ENCODE measurements at regions not wholly inside any gene's neighbourhood (a gene's known extent, or its start where the extent isn't known, plus 50 kb on each side); places are given as distances from the start of the nearest gene placed in this dataset.
"Not testable (repeated sequence)": the region's sequence is repeated elsewhere in the genome, so short reads cannot be mapped to it uniquely, and the experiment has no call there.

- FAIRE-seq: no peak
- peak; percentile 1 to 38 for DNase-seq (ENCODE audit: low spot score in 2 of 2)
Observed at GRCh38 chr4:77358315-77358928, 201.4 kb downstream of the CCNG2 start.

- DNase-seq (ENCODE audit: low spot score in 2 of 2): no peak
- no peak for FAIRE-seq
Observed at GRCh38 chr4:77360451-77360850, 203.4 kb downstream of the CCNG2 start.

GRCh38 chr4:77366876-77367275, 209.9 kb downstream of the CCNG2 start:
- FAIRE-seq: not testable (repeated sequence)

GRCh38 chr4:77367638-77368037, 210.6 kb downstream of the CCNG2 start:
- no peak for DNase-seq (ENCODE audit: low spot score in 2 of 2)

More at GRCh38 chr4:77366876-77367275, 209.9 kb downstream of the CCNG2 start:
- DNase-seq (ENCODE audit: low spot score in 2 of 2): not testable (repeated sequence)

GRCh38 chr4:77372375-77372774, 215.4 kb downstream of the CCNG2 start:
- DNase-seq (ENCODE audit: low spot score in 2 of 2) (no peak), FAIRE-seq (no peak)

More at GRCh38 chr4:77367638-77368037, 210.6 kb downstream of the CCNG2 start:
- no peak for FAIRE-seq

GRCh38 chr4:77375866-77376607, 219.0 kb downstream of the CCNG2 start:
- DNase-seq (ENCODE audit: low spot score in 2 of 2) (no peak), FAIRE-seq (no peak)

- no peak for DNase-seq (ENCODE audit: low spot score in 2 of 2)
- FAIRE-seq: no peak
Observed at GRCh38 chr4:77376788-77377460, 219.9 kb downstream of the CCNG2 start.

- FAIRE-seq (no peak), DNase-seq (ENCODE audit: low spot score in 2 of 2) (no peak)
Observed at GRCh38 chr4:77384094-77384493, 221.5 kb upstream of the CXCL13 start.

- DNase-seq (ENCODE audit: low spot score in 2 of 2): peak; percentile 12 to 35
- no peak for FAIRE-seq
Observed at GRCh38 chr4:77385124-77385969, 220.3 kb upstream of the CXCL13 start.

- no peak for FAIRE-seq
- no peak for DNase-seq (ENCODE audit: low spot score in 2 of 2)
Observed at GRCh38 chr4:77393996-77394395, 211.6 kb upstream of the CXCL13 start.

- DNase-seq (ENCODE audit: low spot score in 2 of 2): no peak
- no peak for FAIRE-seq
Observed at GRCh38 chr4:77395481-77395880, 210.1 kb upstream of the CXCL13 start.

GRCh38 chr4:77398256-77398655, 207.4 kb upstream of the CXCL13 start:
- DNase-seq (ENCODE audit: low spot score in 2 of 2): no peak
- no peak for FAIRE-seq

GRCh38 chr4:77399831-77400230, 205.8 kb upstream of the CXCL13 start:
- no peak for DNase-seq (ENCODE audit: low spot score in 2 of 2)
- FAIRE-seq: no peak

- DNase-seq (ENCODE audit: low spot score in 2 of 2) (no peak), FAIRE-seq (no peak)
Observed at GRCh38 chr4:77413766-77414165, 191.9 kb upstream of the CXCL13 start.

GRCh38 chr4:77415689-77416088, 189.9 kb upstream of the CXCL13 start:
- no peak for DNase-seq (ENCODE audit: low spot score in 2 of 2)

GRCh38 chr4:77418333-77418732, 187.3 kb upstream of the CXCL13 start:
- FAIRE-seq (no peak), DNase-seq (ENCODE audit: low spot score in 2 of 2) (no peak)

More at GRCh38 chr4:77415689-77416088, 189.9 kb upstream of the CXCL13 start:
- FAIRE-seq: no peak

- FAIRE-seq (no peak), DNase-seq (ENCODE audit: low spot score in 2 of 2) (no peak)
Observed at GRCh38 chr4:77430847-77431246, 174.8 kb upstream of the CXCL13 start.

- DNase-seq (ENCODE audit: low spot score in 2 of 2) (no peak), FAIRE-seq (no peak)
Observed at GRCh38 chr4:77431546-77431945, 174.1 kb upstream of the CXCL13 start.

- FAIRE-seq: no peak
- no peak for DNase-seq (ENCODE audit: low spot score in 2 of 2)
Observed at GRCh38 chr4:77432717-77433417, 172.8 kb upstream of the CXCL13 start.

- DNase-seq (ENCODE audit: low spot score in 2 of 2) (peak; percentile 19 to 32), FAIRE-seq (no peak)
Observed at GRCh38 chr4:77433418-77433733, 172.2 kb upstream of the CXCL13 start.

Measured in frontal cortex (tissue), 3 donors.